COLO668 (cell line): ENCODE measurements at regions not wholly inside any gene's neighbourhood (a gene's known extent, or its start where the extent isn't known, plus 50 kb on each side); places are given as distances from the start of the nearest gene placed in this dataset.
"Not testable (repeated sequence)": the region's sequence is repeated elsewhere in the genome, so short reads cannot be mapped to it uniquely, and the experiment has no call there.

Experiments
- DNase-seq: peaks from one replicate; lab custom pipeline; 2025; ENCODE audit not compliant: unreplicated experiment; lab: John Stamatoyannopoulos, UW

DNA sequence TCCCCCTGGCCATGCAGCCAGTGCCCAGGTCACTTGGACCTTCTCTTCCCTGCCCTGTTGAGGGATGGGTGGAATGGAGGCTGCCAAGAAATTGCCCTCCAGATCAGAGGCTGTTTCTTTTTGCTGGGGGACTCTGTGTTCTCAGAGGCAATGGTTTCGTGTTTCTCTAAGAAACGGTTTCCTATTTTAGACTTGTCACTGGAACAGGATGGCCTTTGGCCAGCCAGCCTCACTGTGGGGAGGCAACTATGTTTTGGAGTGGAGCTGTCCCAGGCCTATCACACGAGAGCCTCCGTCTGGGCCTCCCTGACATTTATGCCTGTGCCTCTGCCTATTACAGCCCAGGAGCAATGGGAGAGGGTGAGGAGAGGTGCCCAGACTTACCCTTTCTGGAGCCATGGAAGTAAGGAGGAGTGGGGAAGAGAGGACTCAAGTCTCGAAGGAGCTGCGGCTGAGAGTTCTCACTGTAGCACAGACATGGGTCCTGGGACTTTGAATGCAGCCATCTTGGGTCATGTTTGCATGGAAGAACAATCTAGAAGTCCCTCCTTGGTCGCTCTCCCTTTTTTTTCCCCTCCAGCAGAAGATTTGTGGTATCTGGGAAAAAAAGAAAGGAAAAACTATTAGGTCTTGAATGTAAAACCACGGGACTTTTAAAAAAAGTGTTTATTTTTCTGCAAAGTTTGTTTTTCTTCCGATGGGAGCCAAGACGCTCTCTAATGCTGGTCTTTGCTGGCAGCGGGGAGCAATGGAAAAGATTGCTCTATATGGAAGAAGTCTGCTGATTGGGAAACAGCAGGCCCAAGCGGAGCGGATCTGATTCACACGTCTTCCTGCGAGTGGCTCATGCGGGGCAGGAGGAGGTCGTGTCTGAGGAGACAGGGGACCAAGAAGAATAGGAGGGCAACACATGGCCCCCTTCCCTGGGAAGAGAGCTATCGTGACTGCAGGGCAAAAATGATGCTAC is 219.2 kb downstream of the FOXD2 start:
- DNase-seq = no peak

DNA sequence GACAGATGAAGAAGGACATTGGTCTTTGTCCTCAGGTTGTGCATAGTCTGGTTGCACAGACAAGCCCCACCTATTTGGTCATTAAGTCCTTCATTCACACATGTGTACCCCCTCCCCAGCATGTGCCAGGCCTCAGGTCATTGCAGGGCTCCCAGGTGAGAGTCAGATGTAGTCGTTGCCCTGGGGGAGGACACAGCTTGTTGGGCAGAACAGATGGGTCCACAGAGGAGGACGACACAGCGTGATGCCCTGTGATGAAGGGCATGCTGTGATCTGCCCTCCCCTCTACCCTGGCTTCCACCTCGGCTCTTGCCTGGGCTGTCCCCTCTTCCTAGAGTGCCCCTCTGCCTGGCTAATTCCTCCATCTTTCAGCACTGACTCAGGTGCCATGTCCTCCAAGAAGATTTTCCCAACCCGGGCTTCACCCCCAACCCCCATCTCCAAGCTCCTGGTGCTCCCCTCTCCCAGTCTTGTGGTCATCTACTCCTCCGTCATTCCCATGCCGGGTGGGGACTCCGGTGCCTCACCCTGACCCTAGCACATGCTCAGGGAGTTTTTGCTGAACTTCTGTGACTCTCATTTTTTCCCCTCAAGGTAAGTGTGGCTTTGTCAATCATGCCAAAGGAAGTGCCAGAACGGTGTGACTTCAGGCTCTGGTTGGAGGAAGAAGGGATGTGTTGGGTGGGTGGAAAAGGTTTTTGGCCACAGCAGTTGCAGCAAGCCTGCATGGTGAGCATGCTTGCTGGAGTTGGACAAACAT is 220.5 kb downstream of the FOXD2 start:
- DNase-seq = no peak

DNA sequence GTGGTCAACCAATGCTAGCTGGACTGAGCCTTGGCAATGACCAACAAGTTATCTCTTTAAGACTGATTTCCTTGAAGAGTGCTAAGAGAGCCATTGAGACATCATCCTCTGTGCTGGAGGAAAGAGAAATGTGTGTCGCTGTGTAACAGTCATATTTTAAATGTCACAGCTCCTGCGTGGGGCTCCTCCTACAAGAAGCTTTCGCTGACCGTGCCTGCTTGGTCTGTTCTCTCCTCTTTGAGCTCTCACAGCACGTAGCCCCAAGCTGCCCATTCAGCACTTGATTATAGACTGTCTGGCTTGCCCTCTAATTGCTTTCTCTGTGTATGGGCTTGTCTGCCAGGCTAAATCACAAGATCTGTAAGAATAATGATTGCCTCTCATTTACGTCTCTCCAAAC is 221.3 kb downstream of the FOXD2 start:
- no peak for DNase-seq

DNA sequence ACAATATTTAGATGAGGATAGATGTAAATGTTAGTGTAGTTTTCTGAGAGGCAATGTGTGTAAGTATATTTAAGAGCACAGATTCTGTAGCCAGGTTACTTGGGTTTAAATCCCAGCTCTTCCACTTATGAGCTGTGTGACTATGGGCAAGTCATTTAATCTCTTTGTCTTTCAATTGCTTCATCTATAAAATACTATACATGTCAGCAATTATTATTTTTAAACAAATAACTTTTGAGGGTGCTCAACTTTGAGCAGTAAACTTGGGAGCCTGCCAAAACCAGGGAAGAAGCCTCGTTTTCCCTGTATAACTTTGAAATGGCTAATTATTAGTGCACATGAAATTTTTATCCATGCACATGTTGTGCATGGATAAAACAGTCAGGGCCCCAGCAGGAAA is 222.8 kb downstream of the FOXD2 start:
- no peak for DNase-seq

DNA sequence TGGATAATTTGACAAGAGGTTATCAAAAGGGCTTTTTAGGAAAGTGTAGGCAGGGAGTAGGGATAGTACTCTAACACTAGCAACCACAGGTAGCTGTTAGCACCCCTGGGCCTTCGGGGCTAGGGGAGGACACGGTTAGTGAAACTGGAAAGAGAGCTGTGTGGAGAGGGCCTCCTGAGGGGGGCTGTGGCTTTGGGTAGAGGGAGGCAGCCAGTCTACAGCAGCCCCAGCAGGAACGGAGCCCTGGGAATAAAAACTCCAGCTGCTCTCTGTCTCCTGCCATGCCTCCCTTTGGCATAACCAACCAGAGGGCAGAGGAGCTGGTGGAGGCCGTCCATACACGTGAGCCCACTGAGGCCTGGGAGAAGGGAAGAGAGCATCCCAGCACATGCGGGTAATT is 223.2 kb downstream of the FOXD2 start:
- no peak for DNase-seq

DNA sequence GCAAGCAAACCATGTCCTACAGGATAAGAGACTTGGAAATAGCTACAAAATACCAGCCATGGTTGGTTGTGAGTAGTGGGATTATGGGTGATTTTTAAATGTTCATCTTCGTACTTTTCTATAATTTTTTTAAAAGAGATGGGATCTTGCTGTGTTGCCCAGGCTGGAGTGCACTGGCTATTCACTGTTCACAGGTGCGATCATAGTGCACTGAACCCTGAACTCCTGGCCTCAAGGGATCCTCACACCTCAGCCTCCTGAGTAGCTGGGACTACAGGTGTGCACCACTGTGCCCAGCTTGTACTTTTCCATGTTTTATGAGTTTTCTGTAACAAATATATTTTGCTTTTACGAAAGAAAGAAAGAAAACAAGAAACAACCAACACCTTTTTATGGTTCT is 224.2 kb downstream of the FOXD2 start:
- no peak for DNase-seq

DNA sequence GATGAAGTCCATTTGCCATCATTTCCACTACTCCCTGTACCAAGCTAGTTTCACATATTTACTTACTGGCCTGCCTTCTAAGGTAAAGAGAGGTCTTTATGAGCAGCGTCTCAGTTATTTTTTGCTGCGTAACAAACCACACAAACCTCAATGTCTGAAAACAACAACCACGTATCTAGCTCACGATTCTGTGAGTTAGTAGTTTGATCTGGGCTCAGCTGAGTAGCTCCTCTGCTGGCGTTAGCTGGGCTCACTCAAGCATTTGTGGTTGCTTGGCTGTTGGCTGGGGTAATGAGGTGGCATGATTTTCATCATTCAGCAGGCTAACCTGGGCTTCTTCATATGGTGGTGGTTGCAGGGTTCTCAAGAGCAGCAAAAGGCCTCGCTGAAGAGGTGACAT is 225.4 kb downstream of the FOXD2 start:
- no peak for DNase-seq

DNA sequence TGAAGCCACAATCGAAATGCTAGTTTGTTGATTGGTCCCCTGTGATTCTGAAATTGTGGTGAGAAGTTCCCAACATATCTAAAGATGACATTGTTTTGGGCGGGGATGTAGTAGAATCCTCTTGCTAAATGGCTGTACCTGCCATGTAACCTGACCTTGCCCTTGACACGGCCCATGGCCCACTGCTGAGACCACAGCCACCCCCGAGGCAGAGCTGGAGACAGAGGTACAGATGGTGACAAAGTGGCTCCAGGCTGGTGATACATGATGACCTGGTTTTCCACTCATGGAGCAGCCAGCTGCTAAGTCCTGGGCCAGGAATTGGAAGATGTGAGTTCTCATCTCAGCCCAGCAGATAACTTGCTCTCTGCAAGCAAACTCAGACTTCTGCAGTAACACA is 226.5 kb downstream of the FOXD2 start:
- no peak for DNase-seq

DNA sequence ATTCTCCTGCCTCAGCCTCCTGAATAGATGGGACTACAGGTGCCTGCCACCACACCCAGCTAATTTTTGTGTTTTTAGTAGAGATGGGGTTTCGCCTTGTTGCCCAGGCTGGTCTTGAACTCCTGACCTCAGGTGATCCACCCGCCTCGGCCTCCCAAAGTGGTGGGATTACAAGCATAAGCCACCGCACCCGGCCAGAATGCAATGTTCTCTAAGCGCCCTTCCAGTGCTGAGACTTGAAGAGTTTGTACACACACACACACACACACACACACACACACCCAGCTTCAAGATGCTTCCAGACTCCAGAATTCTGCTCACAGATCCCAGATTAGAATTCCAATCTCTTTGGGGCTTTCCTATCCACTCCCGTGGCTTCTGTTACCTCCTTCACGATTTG is 227.1 kb downstream of the FOXD2 start:
- not testable (repeated sequence) for DNase-seq

DNA sequence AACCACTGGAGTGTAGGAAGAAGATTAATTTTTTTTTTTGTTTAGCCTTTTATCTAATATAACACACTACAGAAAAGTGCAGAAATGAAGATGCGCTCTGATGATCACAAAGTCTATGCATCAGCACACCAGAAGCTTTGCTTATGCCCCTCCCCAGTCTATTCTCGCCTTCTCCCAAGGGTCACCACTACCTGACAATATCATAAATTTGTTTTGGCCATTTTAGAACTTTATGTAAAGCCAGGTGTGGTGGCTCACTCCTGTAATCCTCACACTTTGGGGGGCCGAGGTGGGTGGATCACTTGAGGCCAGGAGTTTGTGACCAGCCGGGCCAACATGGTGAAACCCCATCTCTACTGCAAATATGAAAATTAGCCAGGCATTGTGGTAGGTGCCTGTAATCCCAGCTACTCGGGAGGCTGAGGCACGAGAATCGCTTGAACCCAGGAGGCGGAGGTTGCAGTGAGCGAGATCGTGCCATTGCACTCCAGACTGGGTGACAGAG is 231.3 kb downstream of the FOXD2 start:
- DNase-seq = no peak

DNA sequence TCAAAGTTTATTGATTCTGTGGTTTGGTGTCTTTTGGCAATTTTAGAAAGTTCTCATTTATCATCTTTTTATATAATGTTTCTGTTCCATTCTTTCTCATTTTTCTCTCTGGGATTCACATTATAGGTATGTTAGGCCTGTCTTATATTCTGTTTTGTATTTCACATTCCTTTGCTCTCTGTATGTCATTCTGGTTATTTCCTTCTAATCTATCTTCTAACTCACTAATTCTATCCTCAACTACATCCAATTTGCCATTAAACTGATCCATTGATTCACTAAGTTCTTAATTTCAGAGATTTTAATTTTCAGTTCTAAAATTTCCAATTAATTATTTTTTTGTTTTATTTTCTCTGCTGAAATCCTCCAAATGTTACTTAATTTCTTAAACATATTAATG is 234.8 kb downstream of the FOXD2 start:
- DNase-seq = no peak

DNA sequence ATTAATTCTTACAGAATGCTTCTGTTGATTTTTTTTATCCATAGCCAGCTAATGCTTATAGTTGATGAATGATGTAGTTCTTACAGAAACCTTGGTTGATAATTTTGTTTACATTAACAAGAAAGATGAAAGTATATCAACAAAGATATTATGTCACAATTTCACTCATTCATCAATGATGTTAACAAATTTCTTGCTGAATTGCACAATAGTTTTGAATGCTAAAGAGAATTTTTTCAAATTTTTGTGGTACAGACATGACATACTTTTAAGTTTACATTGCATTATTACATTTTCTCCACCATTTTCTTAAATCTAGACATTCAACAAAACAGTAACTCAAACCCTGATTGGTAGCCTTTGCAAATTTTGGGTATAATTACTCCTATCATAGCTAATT is 236.3 kb downstream of the FOXD2 start:
- DNase-seq = no peak

DNA sequence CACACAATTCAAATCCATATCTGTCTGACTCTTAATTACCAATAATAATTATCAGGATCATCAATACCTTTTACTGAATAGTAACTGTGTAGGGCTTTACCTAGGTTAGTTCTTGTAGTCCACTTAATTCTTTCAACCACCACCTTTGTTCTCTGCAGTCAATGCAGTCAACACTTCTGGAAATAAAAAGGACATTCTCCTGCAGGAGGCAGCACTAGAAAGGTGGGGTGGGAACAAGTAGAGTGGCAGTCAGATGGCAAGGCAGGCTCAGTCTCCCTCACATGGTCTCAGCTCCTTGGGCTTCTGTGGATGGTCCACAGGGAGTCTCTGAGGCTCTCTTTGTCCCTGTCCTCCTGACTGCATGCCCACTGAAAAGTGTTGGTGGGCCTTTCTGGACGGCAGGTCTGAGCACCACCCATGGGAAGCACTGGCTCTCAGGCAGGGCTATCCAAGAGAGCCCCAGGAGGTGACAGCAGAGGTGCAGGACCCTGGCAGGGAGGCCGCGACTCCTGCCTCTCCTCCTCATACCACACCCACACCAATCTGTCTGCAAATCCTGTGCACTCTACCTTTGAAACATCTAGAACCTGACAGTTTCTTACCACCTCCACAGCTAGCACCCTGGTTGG is 237.3 kb downstream of the FOXD2 start:
- no peak for DNase-seq

DNA sequence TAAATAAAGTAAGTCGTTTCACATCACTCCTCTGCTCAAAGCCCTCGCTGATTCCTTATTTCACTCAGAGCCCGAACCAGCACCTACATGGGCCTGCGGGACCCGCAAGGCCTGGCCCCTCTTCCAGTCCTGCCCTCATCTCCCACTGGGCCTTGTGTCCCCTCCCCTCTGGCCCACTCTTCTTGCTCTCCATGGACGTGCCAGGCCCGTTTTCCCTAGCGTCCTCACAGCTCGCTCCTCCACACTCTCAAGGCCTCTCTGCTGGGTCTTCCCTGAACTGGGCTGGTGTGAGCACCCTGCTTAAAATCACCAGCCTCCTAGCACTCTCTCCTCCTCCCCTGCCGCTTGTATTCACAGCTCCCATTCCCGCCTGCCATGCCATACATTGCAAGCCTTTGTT is 237.9 kb downstream of the FOXD2 start:
- no peak for DNase-seq

DNA sequence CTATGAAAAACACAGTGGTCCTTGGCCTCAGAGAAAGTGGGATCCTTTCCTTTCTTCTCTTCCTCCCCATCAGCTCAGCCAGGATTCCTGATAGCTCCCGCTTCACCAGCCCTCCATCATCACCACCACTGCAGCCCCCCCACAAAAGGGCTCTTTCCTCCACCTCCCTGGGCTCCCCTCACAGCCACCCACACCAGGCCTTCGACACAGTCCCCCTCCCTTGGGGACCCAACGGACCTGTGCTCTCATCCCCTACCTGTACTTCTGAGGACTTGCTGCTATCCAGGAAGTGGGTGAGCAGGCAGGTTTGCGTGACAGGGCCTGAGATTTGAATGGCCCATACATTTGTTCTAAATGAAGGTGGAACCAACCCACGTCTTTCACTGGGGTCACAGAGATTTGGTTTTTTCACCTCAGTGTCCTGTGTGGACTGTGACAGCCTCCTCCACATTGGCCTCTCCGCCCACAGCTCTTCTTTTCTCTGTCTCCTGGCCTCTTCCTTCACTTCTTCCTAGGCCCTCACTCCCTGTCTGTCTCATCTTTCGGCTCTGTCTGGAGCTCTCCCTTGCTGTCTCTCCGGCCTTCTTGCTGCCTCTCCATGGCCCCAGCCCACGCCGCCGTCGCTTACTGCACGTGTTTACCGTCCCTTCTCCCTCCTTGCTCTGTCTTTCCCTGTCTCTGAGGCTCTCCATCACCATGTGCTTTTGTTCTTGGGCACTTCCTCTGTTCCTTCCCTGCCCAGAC is 238.6 kb downstream of the FOXD2 start:
- DNase-seq = no peak

DNA sequence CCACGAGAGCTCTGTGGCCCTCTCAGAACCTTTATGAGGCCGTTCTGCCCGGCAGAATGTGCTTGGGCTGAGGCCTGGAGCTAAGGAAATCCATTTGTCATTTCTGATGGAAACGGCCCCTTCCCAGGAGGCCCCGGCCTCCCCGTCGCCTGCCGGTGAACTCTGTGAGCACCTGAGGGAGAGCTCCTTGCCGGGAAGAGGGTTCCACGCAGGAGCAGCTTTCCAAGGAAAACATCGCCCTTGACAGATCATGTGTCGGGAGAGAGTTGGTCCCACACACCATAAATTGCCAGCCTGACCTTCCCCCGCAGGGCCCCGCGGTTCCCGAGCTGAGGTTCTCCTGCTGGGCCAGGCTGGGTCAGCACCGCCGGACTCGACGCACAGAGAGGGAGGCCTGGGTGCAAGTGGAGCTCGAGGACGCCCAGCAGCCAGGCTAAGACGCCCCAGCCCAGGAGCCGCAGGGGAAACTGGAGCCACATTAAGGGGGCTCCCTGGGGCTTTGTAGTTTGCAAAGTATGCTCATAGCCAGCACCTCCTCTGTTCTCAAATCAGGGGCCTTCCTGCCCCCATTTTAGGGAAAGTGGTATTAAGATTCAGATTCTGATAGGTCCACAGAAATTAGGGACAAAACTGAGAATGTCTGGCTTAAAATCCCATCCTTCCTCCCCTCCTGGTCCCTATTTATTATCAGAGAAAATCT is 239.5 kb downstream of the FOXD2 start:
- DNase-seq = no peak

DNA sequence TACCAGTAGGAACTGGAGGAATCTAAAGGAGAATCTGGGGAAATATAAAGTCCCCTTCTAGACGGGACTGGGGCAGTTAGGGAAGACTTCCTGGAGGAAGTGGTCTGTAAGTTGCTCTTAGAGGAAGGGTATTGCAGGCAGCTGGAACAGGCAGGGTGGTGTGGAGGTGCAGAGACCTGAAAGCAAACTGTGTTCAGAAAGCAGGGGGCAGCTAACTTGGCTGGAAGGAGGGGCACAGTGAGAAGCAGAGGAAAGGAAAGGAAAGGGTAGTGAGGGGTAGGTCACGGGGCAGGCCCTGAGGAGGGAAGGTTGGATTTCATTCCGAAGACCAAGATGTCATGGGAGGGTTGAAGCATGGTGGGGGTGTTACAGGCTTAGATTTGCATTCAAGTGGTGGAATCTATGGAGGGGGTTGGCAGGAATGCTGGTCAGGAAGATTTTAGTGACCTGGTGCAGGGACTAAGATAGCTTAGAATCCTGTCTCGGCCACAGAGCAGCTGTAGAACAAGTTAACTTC is 240.7 kb downstream of the FOXD2 start:
- no peak for DNase-seq

DNA sequence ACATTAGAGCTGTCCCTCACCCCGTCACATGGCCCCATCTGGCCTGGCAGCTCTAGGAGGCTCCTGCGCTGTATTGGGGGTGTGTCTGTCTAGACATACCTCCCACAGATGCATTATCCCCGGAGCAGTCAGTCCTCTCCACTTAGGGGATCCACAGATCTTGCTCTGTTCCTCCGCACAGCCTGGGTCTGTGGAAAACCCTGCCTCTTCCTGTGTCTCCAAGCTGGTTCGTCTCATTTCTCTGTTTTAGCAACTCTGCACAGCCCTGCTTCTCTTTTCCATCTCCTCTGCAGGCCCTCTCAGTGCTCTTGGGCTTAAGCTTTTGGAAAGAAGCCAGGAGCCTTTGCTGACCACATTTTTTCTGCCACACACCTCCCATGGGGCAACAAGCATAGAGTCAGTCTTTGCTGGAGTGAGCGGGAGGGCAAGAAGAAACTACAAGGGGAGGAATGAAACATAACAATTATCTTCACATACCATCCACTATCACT is 241.5 kb downstream of the FOXD2 start:
- no peak for DNase-seq

DNA sequence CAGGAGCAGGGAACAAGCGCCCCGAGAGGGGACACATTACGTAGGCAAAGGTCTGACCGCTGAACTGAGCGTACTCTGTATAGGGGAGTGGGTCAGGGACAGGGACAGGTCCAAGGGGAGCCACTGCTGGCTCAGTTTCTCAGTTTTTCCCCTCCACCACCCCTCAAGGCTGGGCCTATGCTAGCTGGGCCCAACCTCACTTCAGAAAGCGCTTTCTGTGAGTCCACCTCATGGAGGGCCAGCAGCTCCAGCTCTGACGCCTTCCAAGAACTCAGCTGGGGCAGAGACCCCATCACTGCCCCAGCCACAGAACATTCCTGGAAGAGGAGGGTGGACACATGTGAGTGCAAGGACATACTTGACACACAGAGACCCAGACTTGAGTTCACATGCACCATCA is 242.0 kb downstream of the FOXD2 start:
- no peak for DNase-seq
